Activated CD8-positive, alpha-beta T cell treated with anti-CD3 and anti-CD28 coated beads for 36 hours (primary cell): ENCODE measurements at regions not wholly inside any gene's neighbourhood (a gene's known extent, or its start where the extent isn't known, plus 50 kb on each side); places are given as distances from the start of the nearest gene placed in this dataset.

Experiments
- ATAC-seq: fragments of 200-7000 bp; cut with Tn5 transposase; one replicate; pipeline ENCODE4 v1.10.0; 2021; ENCODE audit warnings: mild to moderate bottlenecking, moderate library complexity
- CTCF ChIA-PET: fragments of 350-600 bp; sonication (Branson Sonifier 250); formaldehyde crosslinking; loops from one replicate; lab custom pipeline; 2021; ENCODE audit warnings: antibody characterized with exemption; lab: Charles Lee
- POLR2A ChIA-PET: fragments of 350-600 bp; sonication (Branson Sonifier 250); formaldehyde crosslinking; loops from one replicate; lab custom pipeline; 2021; ENCODE audit warnings: antibody characterized with exemption; lab: Charles Lee
- DNase-seq: peaks from one replicate; pipeline ENCODE4 v3.0.0-alpha.2; 2020
- H3K27ac Mint-ChIP-seq: one replicate; pipeline ENCODE4 v1.8.0; 2021; ENCODE audit warnings: mild to moderate bottlenecking, mixed read lengths
- H3K27me3 Mint-ChIP-seq: one replicate; pipeline ENCODE4 v1.8.0; 2021; ENCODE audit warnings: mixed read lengths
- H3K36me3 Mint-ChIP-seq: one replicate; pipeline ENCODE4 v1.8.0; 2021; ENCODE audit warnings: low read depth, mixed read lengths
- H3K4me1 Mint-ChIP-seq: one replicate; pipeline ENCODE4 v1.8.0; 2021; ENCODE audit warnings: low read depth, mixed read lengths
- H3K4me3 Mint-ChIP-seq: one replicate; pipeline ENCODE4 v1.8.0; 2021; ENCODE audit warnings: mild to moderate bottlenecking, moderate library complexity, mixed read lengths
- H3K9me3 Mint-ChIP-seq: one replicate; pipeline ENCODE4 v1.8.0; 2021; ENCODE audit warnings: mixed read lengths
- CTCF ChIP-seq: fragments of 200-600 bp; IDR thresholded peaks from one replicate; pipeline ENCODE4 v1.8.0; 2022; ENCODE audit warnings: antibody characterized with exemption, mild to moderate bottlenecking
- intact Hi-C: fragments of 100-400 bp; cut with micrococcal nuclease; formaldehyde crosslinking; loops from one replicate; pipeline ENCODE4 v1.10.0; 2022

- POLR2A ChIA-PET = no interaction called here
These were observed 163.1 kb upstream of the TLE4 start for GRCh38 chr9:79408617-79409016.

GRCh38 chr9:79409182-79409823 is 162.5 kb upstream of the TLE4 start:
- no peak overlapping the region for H3K4me3 Mint-ChIP-seq
- ATAC-seq = no peak
- TF ChIP-seq CTCF = no peak

More at GRCh38 chr9:79408617-79409016, 163.1 kb upstream of the TLE4 start:
- Mint-ChIP-seq H3K27me3 (no peaks in the 10 kb centered on the region), H3K4me3 (no peak overlapping the region), H3K9me3 (no peaks in the 10 kb centered on the region), H3K4me1 (no peaks in the 10 kb centered on the region), H3K36me3 (no peaks in the 10 kb centered on the region), H3K27ac (no peak overlapping the region)
- ATAC-seq (no peak), DNase-seq (no peak)
- TF ChIP-seq CTCF = no peak
- intact Hi-C loops = no loop called here
- CTCF ChIA-PET = no interaction called here

GRCh38 chr9:79425840-79426239 is 145.9 kb upstream of the TLE4 start:
- Mint-ChIP-seq H3K4me3 (no peak overlapping the region), H3K36me3 (peaks cover 6% of the 10 kb centered on the region), H3K27me3 (peaks cover 2% of the 10 kb centered on the region), H3K27ac (no peak overlapping the region), H3K4me1 (no peaks in the 10 kb centered on the region), H3K9me3 (peaks cover 12% of the 10 kb centered on the region)
- DNase-seq (no peak), ATAC-seq (no peak)
- intact Hi-C loops = no loop called here
- POLR2A ChIA-PET = no interaction called here
- CTCF ChIA-PET = interaction anchor here (1.0 kb wide), 1 partner anchor 14 kb away, joined by 3 read pairs; no protein-coding TSS in a partner anchor
- no peak for TF ChIP-seq CTCF

More at GRCh38 chr9:79409182-79409823, 162.5 kb upstream of the TLE4 start:
- no peak for DNase-seq
- no peak overlapping the region for H3K27ac Mint-ChIP-seq
- CTCF ChIA-PET = no interaction called here
- POLR2A ChIA-PET = no interaction called here
- intact Hi-C loops = no loop called here
- H3K36me3 Mint-ChIP-seq = no peaks in the 10 kb centered on the region
- no peaks in the 10 kb centered on the region for H3K9me3 Mint-ChIP-seq
- no peaks in the 10 kb centered on the region for H3K4me1 Mint-ChIP-seq
- no peaks in the 10 kb centered on the region for H3K27me3 Mint-ChIP-seq

GRCh38 chr9:79428422-79428821 is 143.3 kb upstream of the TLE4 start:
- H3K9me3 Mint-ChIP-seq = peaks cover 11% of the 10 kb centered on the region

More at GRCh38 chr9:79428422-79428821, 143.3 kb upstream of the TLE4 start:
- POLR2A ChIA-PET = no interaction called here
- intact Hi-C loops = no loop called here
- Mint-ChIP-seq H3K27me3 (peaks cover 3% of the 10 kb centered on the region), H3K27ac (no peak overlapping the region), H3K4me1 (no peaks in the 10 kb centered on the region), H3K36me3 (peaks cover 5% of the 10 kb centered on the region), H3K4me3 (no peak overlapping the region)
- CTCF ChIA-PET = no interaction called here
- no peak for DNase-seq
- no peak for ATAC-seq
- TF ChIP-seq CTCF = no peak
